Tibial nerve (tissue), 4 donors: ENCODE measurements at regions not wholly inside any gene's neighbourhood (a gene's known extent, or its start where the extent isn't known, plus 50 kb on each side); places are given as distances from the start of the nearest gene placed in this dataset.

ENCODE experiments used
- DNase-seq, 2 donors: peaks; one replicate each; pipeline ENCODE4 v3.0.0-alpha.2; 2019; ENCODE audit warnings: low spot score in 2 of 2
- H3K27ac ChIP-seq, 4 donors: fragments of 200-600 bp; sonication (generic) in 3 of 4; one replicate each; pipeline ENCODE4 v1.5.1; 2017 to 2019; ENCODE audit warnings: mild to moderate bottlenecking in 1 of 4
- H3K27me3 ChIP-seq, 2 donors: fragments of 200-600 bp; sonication (generic) in 1 of 2; one replicate each; pipeline versions ENCODE4 v1.5.1 to v1.6.0; 2017 to 2019
- H3K36me3 ChIP-seq, 3 donors: fragments of 200-600 bp; sonication (generic); one replicate each; pipeline ENCODE4 v1.5.1; 2018 to 2019
- H3K4me1 ChIP-seq, 4 donors: fragments of 200-600 bp; sonication (generic) in 3 of 4; one replicate each; pipeline ENCODE4 v1.5.1; 2017 to 2019
- H3K4me3 ChIP-seq, 4 donors: fragments of 200-600 bp; sonication (generic) in 3 of 4; one replicate each; pipeline ENCODE4 v1.5.1; 2017 to 2019; ENCODE audit warnings: mild to moderate bottlenecking in 1 of 4, moderate library complexity in 1 of 4
- H3K9me3 ChIP-seq, 4 donors: fragments of 200-600 bp; sonication (generic) in 3 of 4; one replicate each; pipeline ENCODE4 v1.5.1; 2017 to 2019
- CTCF ChIP-seq, 5 experiments: fragments of 200-600 bp in 3 of 5; fragments of 450-650 bp in 2 of 5; sonication (generic) in 3 of 5; IDR thresholded peaks; one replicate each; pipeline ENCODE4 v1.5.1; 2016 to 2019; ENCODE audit warnings: antibody characterized with exemption in 5 of 5, mild to moderate bottlenecking in 3 of 5, moderate library complexity in 2 of 5
- EP300 ChIP-seq, 2 donors: sonication (generic); formaldehyde crosslinking; IDR thresholded peaks; one replicate each; pipeline ENCODE4 v1.6.1; 2017; ENCODE audit warnings: antibody characterized with exemption in 2 of 2, mild to moderate bottlenecking in 1 of 2
- POLR2A ChIP-seq, 2 donors: fragments of 450-650 bp; IDR thresholded peaks; one replicate each; pipeline ENCODE4 v1.6.1; 2017; ENCODE audit warnings: antibody characterized with exemption in 2 of 2, mild to moderate bottlenecking in 2 of 2, moderate library complexity in 2 of 2
- WGBS, 2 donors: methylation state at CpG; one replicate each; pipeline ENCODE4 v1.1.5; 2018; 5-methylcytosine and 5-hydroxymethylcytosine counted together

- Histone ChIP-seq H3K4me1 (no peaks in the 10 kb centered on the region), H3K36me3 (no peaks in the 10 kb centered on the region), H3K9me3 (peaks cover 0 to 5% (median 0%) of the 10 kb centered on the region in 4 donors), H3K27ac (no peak overlapping the region), H3K27me3 (no peaks in the 10 kb centered on the region), H3K4me3 (no peak overlapping the region)
- 90 to 91% methylated on average over 5 of the region's 5 CpGs for WGBS, 2 donors
- no peak for DNase-seq
- no peak for TF ChIP-seq CTCF (IDR thresholded peaks at IDR 0.05)
These were observed 218.8 kb downstream of the TFAP2A start for GRCh38 chr6:10196090-10196489.

- 52 to 67% methylated on average over 5 of the region's 5 CpGs for WGBS, 2 donors
- DNase-seq = no peak
- Histone ChIP-seq H3K36me3 (no peaks in the 10 kb centered on the region), H3K4me3 (no peak overlapping the region), H3K4me1 (no peaks in the 10 kb centered on the region), H3K27me3 (no peaks in the 10 kb centered on the region), H3K27ac (no peak overlapping the region), H3K9me3 (no peaks in the 10 kb centered on the region)
- TF ChIP-seq POLR2A (IDR thresholded peaks at IDR 0.05) (no peak), CTCF (IDR thresholded peaks at IDR 0.05) (no peak)
These were observed 219.8 kb downstream of the TFAP2A start for GRCh38 chr6:10194816-10195672.

- no peaks in the 10 kb centered on the region for H3K9me3 ChIP-seq
- 87 to 91% methylated on average over 4 of the region's 4 CpGs for WGBS, 2 donors
These were observed 221.6 kb downstream of the TFAP2A start for GRCh38 chr6:10193321-10193720.

GRCh38 chr6:10190042-10190441 lies 224.8 kb downstream of the TFAP2A start:
- DNase-seq = no peak
- TF ChIP-seq CTCF (IDR thresholded peaks at IDR 0.05) (no peak), EP300 (IDR thresholded peaks at IDR 0.05) (no peak), POLR2A (IDR thresholded peaks at IDR 0.05) (no peak)
- H3K4me1 ChIP-seq = peaks cover 0 to under 1% (median 0%) of the 10 kb centered on the region in 4 donors
- no peaks in the 10 kb centered on the region for H3K36me3 ChIP-seq
- 54 to 72% methylated on average over 3 of the region's 3 CpGs for WGBS, 2 donors
- no peak overlapping the region for H3K4me3 ChIP-seq
- no peaks in the 10 kb centered on the region for H3K9me3 ChIP-seq
- H3K27ac ChIP-seq = no peak overlapping the region
- no peaks in the 10 kb centered on the region for H3K27me3 ChIP-seq

More at GRCh38 chr6:10193321-10193720, 221.6 kb downstream of the TFAP2A start:
- Histone ChIP-seq H3K36me3 (no peaks in the 10 kb centered on the region), H3K4me1 (no peaks in the 10 kb centered on the region), H3K27ac (no peak overlapping the region), H3K4me3 (no peak overlapping the region), H3K27me3 (no peaks in the 10 kb centered on the region)
- no peak for TF ChIP-seq EP300 (IDR thresholded peaks at IDR 0.05)
- TF ChIP-seq POLR2A (IDR thresholded peaks at IDR 0.05) = no peak
- TF ChIP-seq CTCF (IDR thresholded peaks at IDR 0.05) = no peak
- DNase-seq = no peak

- no peak for DNase-seq
- no peaks in the 10 kb centered on the region for H3K36me3 ChIP-seq
- no peak overlapping the region for H3K4me3 ChIP-seq
- WGBS, 2 donors = 21 to 24% methylated on average over 4 of the region's 4 CpGs
- peaks cover 0 to 10% (median 0%) of the 10 kb centered on the region in 4 donors for H3K4me1 ChIP-seq
- TF ChIP-seq POLR2A (IDR thresholded peaks at IDR 0.05) = no peak
- no peak for TF ChIP-seq CTCF (IDR thresholded peaks at IDR 0.05)
- TF ChIP-seq EP300 (IDR thresholded peaks at IDR 0.05) = no peak
- H3K27ac ChIP-seq = no peak overlapping the region
- H3K27me3 ChIP-seq = no peaks in the 10 kb centered on the region
- H3K9me3 ChIP-seq = no peaks in the 10 kb centered on the region
These were observed 230.3 kb downstream of the TFAP2A start for GRCh38 chr6:10184371-10185227.
